Erythroblast (primary cell): ENCODE measurements at regions not wholly inside any gene's neighbourhood (a gene's known extent, or its start where the extent isn't known, plus 50 kb on each side); places are given as distances from the start of the nearest gene placed in this dataset.

Source experiments
- DNase-seq, 2 experiments: peaks; one replicate each; lab custom pipeline; 2025; lab: John Stamatoyannopoulos, UW
- GATA1 ChIP-seq: IDR thresholded peaks from 2 replicates; pipeline ENCODE4 v1.6.1; 2011; ENCODE audit warnings: low read depth, mild to moderate bottlenecking, control low read depth, low read length, moderate library complexity
- POLR2A ChIP-seq: IDR thresholded peaks from 2 replicates; pipeline ENCODE4 v1.6.1; 2011; ENCODE audit warnings: mild to moderate bottlenecking, low read length

- DNase-seq, result no peak
- TF ChIP-seq POLR2A (no peak), GATA1 (no peak)
Measured at GRCh38 chr7:52980129-52980528, 55.3 kb upstream of the POM121L12 start.

GRCh38 chr7:52973126-52973525, 62.3 kb upstream of the POM121L12 start:
- no peak for DNase-seq
- TF ChIP-seq POLR2A, result no peak
- TF ChIP-seq GATA1, result no peak

- no peak for DNase-seq
- TF ChIP-seq GATA1 (no peak), POLR2A (no peak)
Measured at GRCh38 chr7:52962402-52963076, 72.9 kb upstream of the POM121L12 start.

- no peak for DNase-seq
- no peak for TF ChIP-seq GATA1
- no peak for TF ChIP-seq POLR2A
Measured at GRCh38 chr7:52961084-52961483, 74.3 kb upstream of the POM121L12 start.

GRCh38 chr7:52959878-52960660, 75.4 kb upstream of the POM121L12 start:
- TF ChIP-seq GATA1, result no peak
- TF ChIP-seq POLR2A, result no peak
- DNase-seq, result no peak

- no peak for TF ChIP-seq GATA1
- no peak for TF ChIP-seq POLR2A
- DNase-seq, result no peak
Measured at GRCh38 chr7:52959336-52959735, 76.1 kb upstream of the POM121L12 start.

GRCh38 chr7:52958621-52959140, 76.8 kb upstream of the POM121L12 start:
- TF ChIP-seq GATA1, result no peak
- TF ChIP-seq POLR2A, result no peak
- no peak for DNase-seq

GRCh38 chr7:52956379-52956915, 79.0 kb upstream of the POM121L12 start:
- DNase-seq, result no peak
- TF ChIP-seq GATA1, result no peak
- TF ChIP-seq POLR2A, result no peak

GRCh38 chr7:52955522-52955921, 79.9 kb upstream of the POM121L12 start:
- DNase-seq, result no peak

GRCh38 chr7:52944921-52945320, 90.5 kb upstream of the POM121L12 start:
- TF ChIP-seq GATA1 (no peak), POLR2A (no peak)
- no peak for DNase-seq

More at GRCh38 chr7:52955522-52955921, 79.9 kb upstream of the POM121L12 start:
- TF ChIP-seq GATA1 (no peak), POLR2A (no peak)

GRCh38 chr7:52940481-52940880, 95.0 kb upstream of the POM121L12 start:
- TF ChIP-seq GATA1, result no peak
- TF ChIP-seq POLR2A, result no peak

GRCh38 chr7:52938455-52939133, 96.8 kb upstream of the POM121L12 start:
- no peak for DNase-seq
- TF ChIP-seq GATA1 (no peak), POLR2A (no peak)

More at GRCh38 chr7:52940481-52940880, 95.0 kb upstream of the POM121L12 start:
- DNase-seq, result no peak

GRCh38 chr7:52936750-52937149, 98.7 kb upstream of the POM121L12 start:
- TF ChIP-seq POLR2A (no peak), GATA1 (no peak)
- DNase-seq, result no peak
